ENCODE measurements at regions not wholly inside any gene's neighbourhood (a gene's known extent, or its start where the extent isn't known, plus 50 kb on each side); places are given as distances from the start of the nearest gene placed in this dataset.

- TF ChIP-seq EZH2phosphoT487 (IDR thresholded peaks at IDR 0.05; ENCODE audit: borderline replicate concordance, low read length) (no peak), CTCF (conservative IDR thresholded peaks at IDR 0.05; ENCODE audit: low read depth, low read length) (no peak)
These were observed 186.5 kb upstream of the KCTD3 start for GRCh38 chr1:215380566-215380965.

All from PC-3 (cell line).